B cell (primary cell): ENCODE measurements at regions not wholly inside any gene's neighbourhood (a gene's known extent, or its start where the extent isn't known, plus 50 kb on each side); places are given as distances from the start of the nearest gene placed in this dataset.

Experiments
- ATAC-seq: fragments of 200-7000 bp; cut with Tn5 transposase; one replicate; pipeline ENCODE4 v1.10.0; 2021; ENCODE audit warnings: low read depth, mild to moderate bottlenecking, moderate number of reproducible peaks, moderate library complexity
- CTCF ChIA-PET: fragments of 350-600 bp; sonication (Branson Sonifier 250); formaldehyde crosslinking; loops from one replicate; lab custom pipeline; 2021; ENCODE audit warnings: antibody characterized with exemption, inconsistent platforms; lab: Charles Lee
- POLR2A ChIA-PET: fragments of 350-600 bp; sonication (Branson Sonifier 250); formaldehyde crosslinking; loops from one replicate; lab custom pipeline; 2021; ENCODE audit warnings: antibody characterized with exemption; lab: Charles Lee
- DNase-seq: peaks from one replicate; pipeline ENCODE4 v3.0.0; 2013
- H2AFZ ChIP-seq: 2 replicates; pipeline ENCODE4 v1.6.1; 2012; ENCODE audit warnings: mild to moderate bottlenecking, low read depth, low read length; ENCODE audit not compliant: insufficient read depth, poor library complexity, severe bottlenecking
- H3K27ac ChIP-seq, 2 donors: 1 replicate in 1 of 2; 2 replicates in 1 of 2; pipeline ENCODE4 v1.5.1; 2012 to 2013; ENCODE audit warnings: low read length in 2 of 2, mild to moderate bottlenecking in 2 of 2, moderate library complexity in 1 of 2
- H3K27me3 ChIP-seq, 4 experiments: fragments of 200-600 bp in 1 of 4; sonication (generic) in 1 of 4; replicated peaks in 1 of 4; 1 replicate in 2 of 4; 2 replicates in 2 of 4; pipeline versions ENCODE4 v1.6.1 to v1.7.0; 2013 to 2016; ENCODE audit warnings: low read length in 3 of 4, mild to moderate bottlenecking in 2 of 4, mixed read lengths in 1 of 4, moderate library complexity in 1 of 4; ENCODE audit not compliant: insufficient read depth in 4 of 4, control insufficient read depth in 3 of 4; ENCODE audit errors: control extremely low read depth in 1 of 4
- H3K36me3 ChIP-seq, 2 experiments: replicated peaks in 1 of 2; 1 replicate in 1 of 2; 2 replicates in 1 of 2; pipeline versions ENCODE4 v1.6.1 to v1.7.1; 2013; ENCODE audit warnings: low read length in 1 of 2; ENCODE audit not compliant: insufficient read depth in 2 of 2, control insufficient read depth in 1 of 2; ENCODE audit errors: control extremely low read depth in 1 of 2, extremely low read depth in 1 of 2
- H3K4me1 ChIP-seq, 2 donors: fragments of 200-600 bp in 1 of 2; sonication (generic) in 1 of 2; 1 replicate in 1 of 2; 2 replicates in 1 of 2; pipeline versions ENCODE4 v1.5.1 to v1.6.1; 2013 to 2017; ENCODE audit warnings: low read length in 2 of 2; ENCODE audit not compliant: control insufficient read depth in 2 of 2, insufficient read depth in 2 of 2
- H3K4me2 ChIP-seq: replicated peaks from 2 replicates; pipeline ENCODE3; 2012; ENCODE audit warnings: mild to moderate bottlenecking, low read depth, low read length; ENCODE audit not compliant: poor library complexity, severe bottlenecking
- H3K4me3 ChIP-seq, 5 experiments: fragments of 200-600 bp in 1 of 5; sonication (generic) in 1 of 5; 1 replicate in 3 of 5; 2 replicates in 2 of 5; pipeline versions ENCODE4 v1.5.1 to v1.7.0; 2011 to 2016; ENCODE audit warnings: low read length in 4 of 5, mild to moderate bottlenecking in 4 of 5, low read depth in 2 of 5, control low read depth in 1 of 5, moderate library complexity in 1 of 5; ENCODE audit not compliant: insufficient read depth in 1 of 5; ENCODE audit errors: control extremely low read depth in 1 of 5, extremely low read depth in 1 of 5
- H3K79me2 ChIP-seq: fragments of 200-600 bp; sonication (generic); one replicate; pipeline ENCODE4 v1.6.0; 2016; ENCODE audit warnings: low read length; ENCODE audit not compliant: control insufficient read depth, insufficient read depth
- H3K9ac ChIP-seq: fragments of 200-600 bp; sonication (generic); 2 replicates; pipeline ENCODE4 v1.6.1; 2017; ENCODE audit warnings: mild to moderate bottlenecking, low read length, moderate library complexity
- H3K9me3 ChIP-seq, 3 donors: one replicate each; pipeline versions ENCODE4 v1.6.1 to v1.7.1; 2013; ENCODE audit warnings: low read length in 2 of 3; ENCODE audit not compliant: control insufficient read depth in 2 of 3, insufficient read depth in 1 of 3; ENCODE audit errors: control extremely low read depth in 1 of 3
- H4K20me1 ChIP-seq: 2 replicates; pipeline ENCODE4 v1.6.0; 2012; ENCODE audit warnings: mild to moderate bottlenecking, low read length; ENCODE audit not compliant: insufficient read depth, control insufficient read depth, poor library complexity, severe bottlenecking
- H3K27ac Mint-ChIP-seq: one replicate; pipeline ENCODE4 v1.8.0; 2021; ENCODE audit warnings: mixed read lengths
- H3K27me3 Mint-ChIP-seq: one replicate; pipeline ENCODE4 v1.8.0; 2021; ENCODE audit warnings: mixed read lengths
- H3K4me1 Mint-ChIP-seq: one replicate; pipeline ENCODE4 v1.8.0; 2021; ENCODE audit warnings: mixed read lengths
- H3K4me3 Mint-ChIP-seq: one replicate; pipeline ENCODE4 v1.8.0; 2021; ENCODE audit warnings: mixed read lengths
- H3K9me3 Mint-ChIP-seq: one replicate; pipeline ENCODE4 v1.8.0; 2022; ENCODE audit warnings: mixed read lengths; ENCODE audit not compliant: insufficient read depth
- CTCF ChIP-seq: fragments of 200-600 bp; IDR thresholded peaks from one replicate; pipeline ENCODE4 v1.8.0; 2022; ENCODE audit warnings: antibody characterized with exemption, mild to moderate bottlenecking
- EZH2 ChIP-seq: IDR thresholded peaks from 2 replicates; pipeline ENCODE4 v1.6.1; 2012; ENCODE audit warnings: borderline replicate concordance, low read depth, mild to moderate bottlenecking, moderate library complexity, low read length; ENCODE audit not compliant: insufficient read depth, poor library complexity, severe bottlenecking
- WGBS: methylation state at CpG from one replicate; pipeline ENCODE4 v1.1.5; 2013; ENCODE audit warnings: missing lambda C conversion rate; ENCODE audit not compliant: insufficient coverage; 5-methylcytosine and 5-hydroxymethylcytosine counted together
- intact Hi-C: fragments of 100-400 bp; cut with micrococcal nuclease; formaldehyde crosslinking; loops from one replicate; pipeline ENCODE4 v1.10.0; 2022

GRCh38 chr11:107276077-107276476 lies 181.5 kb downstream of the CWF19L2 start:
- Histone ChIP-seq H3K4me3 (no peak overlapping the region), H3K27me3 (no peaks in the 10 kb centered on the region), H3K9ac (no peak overlapping the region), H2AFZ (no peak overlapping the region), H3K4me1 (no peaks in the 10 kb centered on the region), H3K27ac (no peak overlapping the region), H3K36me3 (no peaks in the 10 kb centered on the region), H3K9me3 (peaks cover 0 to 4% (median 0%) of the 10 kb centered on the region in 3 donors), H3K4me2 (no peak overlapping the region), H4K20me1 (no peaks in the 10 kb centered on the region), H3K79me2 (no peaks in the 10 kb centered on the region)
- Mint-ChIP-seq H3K27ac (no peak overlapping the region), H3K27me3 (no peaks in the 10 kb centered on the region), H3K4me3 (no peak overlapping the region), H3K4me1 (no peaks in the 10 kb centered on the region), H3K9me3 (peaks cover 6% of the 10 kb centered on the region)
- WGBS: no CpG with 5 or more reads among the region's 2 CpGs
- intact Hi-C loops: no loop called here
- ATAC-seq (no peak), DNase-seq (no peak)
- no peak for TF ChIP-seq CTCF
- TF ChIP-seq EZH2: no peak
- CTCF ChIA-PET: no interaction called here
- POLR2A ChIA-PET: no interaction called here

- Histone ChIP-seq H3K27me3 (no peaks in the 10 kb centered on the region), H3K9ac (no peak overlapping the region), H4K20me1 (no peaks in the 10 kb centered on the region), H3K4me1 (no peaks in the 10 kb centered on the region), H3K4me3 (no peak overlapping the region), H3K4me2 (no peak overlapping the region), H3K36me3 (no peaks in the 10 kb centered on the region), H3K79me2 (no peaks in the 10 kb centered on the region), H3K9me3 (peaks cover 0 to 4% (median 0%) of the 10 kb centered on the region in 3 donors), H3K27ac (no peak overlapping the region), H2AFZ (no peak overlapping the region)
- Mint-ChIP-seq H3K27me3 (no peaks in the 10 kb centered on the region), H3K4me3 (no peak overlapping the region), H3K9me3 (peaks cover 6% of the 10 kb centered on the region), H3K4me1 (no peaks in the 10 kb centered on the region), H3K27ac (no peak overlapping the region)
- ChIA-PET POLR2A (no interaction called here), CTCF (no interaction called here)
- ATAC-seq: no peak
- no peak for DNase-seq
- TF ChIP-seq EZH2 (no peak), CTCF (no peak)
- WGBS: no CpG with 5 or more reads among the region's 1 CpG
- intact Hi-C loops: no loop called here
Observed at GRCh38 chr11:107275632-107276031, 182.0 kb downstream of the CWF19L2 start.
